SH-SY5Y (cell line): ENCODE measurements at regions not wholly inside any gene's neighbourhood (a gene's known extent, or its start where the extent isn't known, plus 50 kb on each side); places are given as distances from the start of the nearest gene placed in this dataset.

Experiments
- GATA2 ChIP-seq: IDR thresholded peaks from 2 replicates; pipeline ENCODE4 v1.6.1; 2011; ENCODE audit warnings: mild to moderate bottlenecking, low read depth, low read length
- GATA3 ChIP-seq: IDR thresholded peaks from 2 replicates; pipeline ENCODE4 v1.6.1; 2011; ENCODE audit warnings: low read depth, mild to moderate bottlenecking, low read length, moderate library complexity

- TF ChIP-seq GATA2 (no peak), GATA3 (no peak)
Measured at GRCh38 chr1:177859572-177859971, 110.3 kb downstream of the SEC16B start.
